Upper lobe of left lung (tissue), 6 donors: ENCODE measurements at regions not wholly inside any gene's neighbourhood (a gene's known extent, or its start where the extent isn't known, plus 50 kb on each side); places are given as distances from the start of the nearest gene placed in this dataset.

Experiments used
- ATAC-seq, 2 donors: fragments of 200-7000 bp; cut with Tn5 transposase; one replicate each; pipeline ENCODE4 v1.9.1; 2022; ENCODE audit warnings: mild to moderate bottlenecking in 2 of 2, moderate library complexity in 2 of 2; ENCODE audit not compliant: low FRiP score in 2 of 2
- DNase-seq, 2 donors: peaks; one replicate each; pipeline ENCODE4 v3.0.0-alpha.2; 2019 to 2020
- H3K27ac ChIP-seq, 4 donors: fragments of 200-600 bp; sonication (generic); one replicate each; pipeline ENCODE4 v1.5.1; 2016 to 2019
- H3K27me3 ChIP-seq, 4 donors: fragments of 200-600 bp; sonication (generic); one replicate each; pipeline ENCODE4 v1.5.1; 2017 to 2019
- H3K36me3 ChIP-seq, 4 donors: fragments of 200-600 bp; sonication (generic); one replicate each; pipeline ENCODE4 v1.5.1; 2016 to 2019
- H3K4me1 ChIP-seq, 4 donors: fragments of 200-600 bp; sonication (generic); one replicate each; pipeline ENCODE4 v1.5.1; 2018 to 2019
- H3K4me3 ChIP-seq, 4 donors: fragments of 200-600 bp; sonication (generic); one replicate each; pipeline ENCODE4 v1.5.1; 2017 to 2019; ENCODE audit warnings: mild to moderate bottlenecking in 2 of 4, moderate library complexity in 1 of 4
- H3K9me3 ChIP-seq, 4 donors: fragments of 200-600 bp; sonication (generic); one replicate each; pipeline ENCODE4 v1.5.1; 2018 to 2019
- EP300 ChIP-seq, 4 donors: sonication (generic); formaldehyde crosslinking; IDR thresholded peaks; one replicate each; pipeline ENCODE4 v1.5.1; 2017; ENCODE audit warnings: antibody characterized with exemption in 4 of 4, control low read depth in 2 of 4
- POLR2A ChIP-seq, 4 donors: fragments of 450-650 bp; IDR thresholded peaks; one replicate each; pipeline ENCODE4 v1.5.1; 2016 to 2017; ENCODE audit warnings: antibody characterized with exemption in 4 of 4, mild to moderate bottlenecking in 2 of 4
- POLR2AphosphoS5 ChIP-seq, 2 donors: sonication (generic); formaldehyde crosslinking; IDR thresholded peaks; one replicate each; pipeline ENCODE4 v1.5.1; 2017; ENCODE audit warnings: antibody characterized with exemption in 2 of 2
- WGBS, 2 donors: methylation state at CpG; one replicate each; pipeline ENCODE4 v1.1.5; 2017 to 2018; 5-methylcytosine and 5-hydroxymethylcytosine counted together
- TF ChIP-seq, protein P1 (sequence below), 6 experiments: fragments of 450-650 bp in 4 of 6; fragments of 200-600 bp in 2 of 6; sonication (generic) in 2 of 6; IDR thresholded peaks; one replicate each; pipeline ENCODE4 v1.5.1; 2016 to 2019; ENCODE audit warnings: antibody characterized with exemption in 6 of 6
- donor health status: DM: no; HTN: no; CAD: no; lungs with moderate emphysema.
- donor health status: DM: no; HTN: yes; CAD: no; lungs with severe emphysema.

DNA sequence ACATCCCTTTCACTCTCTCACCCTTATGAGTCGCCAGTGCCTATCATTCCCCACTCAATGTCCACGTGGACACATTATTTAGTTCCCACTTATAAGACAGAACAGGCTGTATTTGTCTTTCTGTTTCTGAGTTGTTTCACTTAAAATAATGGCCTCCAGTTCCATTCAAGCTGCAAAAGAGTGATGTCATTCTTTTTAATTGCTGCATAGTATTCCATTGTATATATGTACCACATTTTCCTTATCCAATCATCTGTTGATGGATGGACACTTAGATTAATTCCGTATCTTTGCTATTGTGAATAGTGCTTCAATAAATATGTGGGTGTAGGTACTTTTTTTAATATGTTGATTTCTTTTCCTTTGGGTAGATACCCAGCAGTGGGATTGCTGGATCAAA, 79.1 kb downstream of the ZNF365 start:
- Histone ChIP-seq H3K4me3 (no peak overlapping the region), H3K36me3 (no peaks in the 10 kb centered on the region), H3K27me3 (no peaks in the 10 kb centered on the region), H3K9me3 (no peaks in the 10 kb centered on the region), H3K27ac (no peak overlapping the region), H3K4me1 (peaks cover 10 to 11% (median 10%) of the 10 kb centered on the region in 4 donors)
- DNase-seq (no peak), ATAC-seq (no peak)
- TF ChIP-seq, protein P1, sequence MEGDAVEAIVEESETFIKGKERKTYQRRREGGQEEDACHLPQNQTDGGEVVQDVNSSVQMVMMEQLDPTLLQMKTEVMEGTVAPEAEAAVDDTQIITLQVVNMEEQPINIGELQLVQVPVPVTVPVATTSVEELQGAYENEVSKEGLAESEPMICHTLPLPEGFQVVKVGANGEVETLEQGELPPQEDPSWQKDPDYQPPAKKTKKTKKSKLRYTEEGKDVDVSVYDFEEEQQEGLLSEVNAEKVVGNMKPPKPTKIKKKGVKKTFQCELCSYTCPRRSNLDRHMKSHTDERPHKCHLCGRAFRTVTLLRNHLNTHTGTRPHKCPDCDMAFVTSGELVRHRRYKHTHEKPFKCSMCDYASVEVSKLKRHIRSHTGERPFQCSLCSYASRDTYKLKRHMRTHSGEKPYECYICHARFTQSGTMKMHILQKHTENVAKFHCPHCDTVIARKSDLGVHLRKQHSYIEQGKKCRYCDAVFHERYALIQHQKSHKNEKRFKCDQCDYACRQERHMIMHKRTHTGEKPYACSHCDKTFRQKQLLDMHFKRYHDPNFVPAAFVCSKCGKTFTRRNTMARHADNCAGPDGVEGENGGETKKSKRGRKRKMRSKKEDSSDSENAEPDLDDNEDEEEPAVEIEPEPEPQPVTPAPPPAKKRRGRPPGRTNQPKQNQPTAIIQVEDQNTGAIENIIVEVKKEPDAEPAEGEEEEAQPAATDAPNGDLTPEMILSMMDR (IDR thresholded peaks at IDR 0.05) = no peak
- TF ChIP-seq POLR2A (IDR thresholded peaks at IDR 0.05) = no peak
- no peak for TF ChIP-seq EP300 (IDR thresholded peaks at IDR 0.05)
- TF ChIP-seq POLR2AphosphoS5 (IDR thresholded peaks at IDR 0.05) = no peak
- 91 to 97% methylated on average over 3 of the region's 3 CpGs for WGBS, 2 donors

DNA sequence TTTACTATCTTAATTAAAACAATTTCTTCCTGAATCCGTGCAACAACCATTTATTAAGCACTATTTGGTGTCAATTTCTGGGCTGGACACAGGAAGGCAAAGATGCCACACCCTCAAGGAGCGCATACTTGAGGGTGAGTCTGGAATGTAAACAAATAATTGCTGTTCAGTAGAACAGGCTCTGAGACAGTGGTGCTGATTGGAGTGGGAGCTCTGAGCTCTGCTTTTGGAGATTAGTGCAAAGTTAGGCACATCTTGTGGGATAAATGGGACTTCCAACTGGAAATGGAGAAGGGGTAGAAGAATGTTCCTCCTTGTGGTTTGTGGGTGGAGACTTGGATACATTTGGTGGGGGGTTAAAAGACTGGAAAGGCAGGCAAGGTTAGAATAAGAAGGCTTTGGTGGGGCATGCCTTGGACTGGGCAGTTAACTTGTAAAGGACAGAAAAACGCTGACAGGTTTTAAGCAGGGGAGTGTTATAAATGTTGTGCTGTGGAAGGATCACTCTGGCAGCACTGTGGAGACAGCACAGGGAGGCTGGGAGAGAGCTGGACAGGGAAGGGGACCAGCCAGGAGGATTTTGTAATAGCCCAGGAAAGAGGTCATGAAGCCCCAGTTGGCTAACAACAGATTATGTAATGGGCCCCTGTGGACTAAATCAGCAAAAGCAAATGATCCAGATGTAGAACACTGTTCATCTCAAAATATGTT, 80.7 kb downstream of the ZNF365 start:
- Histone ChIP-seq H3K27me3 (no peaks in the 10 kb centered on the region), H3K4me1 (peaks cover 10 to 11% (median 10%) of the 10 kb centered on the region in 4 donors), H3K4me3 (no peak overlapping the region), H3K36me3 (no peaks in the 10 kb centered on the region), H3K9me3 (no peaks in the 10 kb centered on the region), H3K27ac (peak overlapping the region in 3 of 4 donors; percentile 12 to 52 (median 24))
- DNase-seq = peak in 1 of 2 donors; percentile 36
- peak; percentile 80 to 88 for ATAC-seq
- TF ChIP-seq EP300 (IDR thresholded peaks at IDR 0.05) = no peak
- no peak for TF ChIP-seq POLR2AphosphoS5 (IDR thresholded peaks at IDR 0.05)
- no peak for TF ChIP-seq POLR2A (IDR thresholded peaks at IDR 0.05)
- TF ChIP-seq, protein P1 (IDR thresholded peaks at IDR 0.05) = no peak
- WGBS, 2 donors = 36% methylated on average over 3 of the region's 3 CpGs

DNA sequence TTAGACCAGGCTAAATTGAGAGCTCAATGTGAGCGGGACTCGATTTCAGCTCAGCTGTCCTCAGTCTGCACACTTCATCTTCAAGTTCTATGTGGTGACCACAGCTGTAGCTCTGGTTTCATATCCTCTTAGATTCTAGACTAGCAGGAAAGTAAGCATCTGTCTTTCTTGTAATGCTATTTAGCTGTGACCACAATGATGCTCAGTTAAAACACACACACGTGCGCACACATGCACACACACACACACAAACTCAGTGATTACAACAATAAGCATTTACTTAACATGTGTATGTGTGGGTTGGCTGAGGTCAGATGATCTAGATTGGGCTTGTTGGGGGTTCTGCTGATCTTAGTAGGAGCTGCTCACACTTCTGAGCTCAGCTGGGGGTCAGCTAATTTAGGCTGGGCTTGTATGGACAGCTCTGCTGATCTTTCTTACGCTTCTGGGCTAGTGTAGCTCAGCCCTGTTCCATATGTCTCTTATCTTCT, 82.5 kb downstream of the ZNF365 start:
- Histone ChIP-seq H3K4me3 (no peak overlapping the region), H3K36me3 (no peaks in the 10 kb centered on the region), H3K9me3 (no peaks in the 10 kb centered on the region), H3K27me3 (no peaks in the 10 kb centered on the region), H3K4me1 (peaks cover 10 to 11% (median 10%) of the 10 kb centered on the region in 4 donors), H3K27ac (no peak overlapping the region)
- 80 to 82% methylated on average over 5 of the region's 5 CpGs for WGBS, 2 donors
- DNase-seq = no peak
- peak in 1 of 2 donors; percentile 37 for ATAC-seq
- TF ChIP-seq EP300 (IDR thresholded peaks at IDR 0.05) = no peak
- no peak for TF ChIP-seq POLR2AphosphoS5 (IDR thresholded peaks at IDR 0.05)

DNA sequence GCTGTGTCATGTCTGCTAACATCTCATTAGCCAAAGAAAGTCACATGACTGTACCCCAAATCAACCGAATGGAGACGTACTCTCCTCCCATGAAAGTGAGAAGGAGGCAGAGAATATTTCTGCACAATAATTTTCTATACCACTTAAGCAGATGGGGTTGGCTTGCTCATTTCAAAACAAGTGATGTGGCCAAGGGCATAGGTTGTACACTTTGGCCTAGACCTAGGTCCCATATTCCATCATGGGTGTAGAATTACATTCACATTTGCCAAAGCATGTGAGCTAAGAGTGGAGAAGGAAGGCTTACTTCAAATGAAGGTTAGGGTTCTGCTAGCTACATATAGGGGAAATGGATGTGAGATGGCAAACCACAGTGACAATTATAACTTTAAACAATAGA, 83.0 kb downstream of the ZNF365 start:
- peaks cover 10 to 11% (median 10%) of the 10 kb centered on the region in 4 donors for H3K4me1 ChIP-seq
- H3K4me3 ChIP-seq = no peak overlapping the region
- no peaks in the 10 kb centered on the region for H3K9me3 ChIP-seq
- WGBS, 2 donors = 71 to 77% methylated on average over 2 of the region's 2 CpGs
- H3K27ac ChIP-seq = no peak overlapping the region
- no peaks in the 10 kb centered on the region for H3K36me3 ChIP-seq
- TF ChIP-seq POLR2A (IDR thresholded peaks at IDR 0.05) (no peak), POLR2AphosphoS5 (IDR thresholded peaks at IDR 0.05) (no peak), EP300 (IDR thresholded peaks at IDR 0.05) (no peak)
- TF ChIP-seq, protein P1 (IDR thresholded peaks at IDR 0.05) = no peak
- no peak for DNase-seq
- ATAC-seq = no peak
- H3K27me3 ChIP-seq = no peaks in the 10 kb centered on the region

DNA sequence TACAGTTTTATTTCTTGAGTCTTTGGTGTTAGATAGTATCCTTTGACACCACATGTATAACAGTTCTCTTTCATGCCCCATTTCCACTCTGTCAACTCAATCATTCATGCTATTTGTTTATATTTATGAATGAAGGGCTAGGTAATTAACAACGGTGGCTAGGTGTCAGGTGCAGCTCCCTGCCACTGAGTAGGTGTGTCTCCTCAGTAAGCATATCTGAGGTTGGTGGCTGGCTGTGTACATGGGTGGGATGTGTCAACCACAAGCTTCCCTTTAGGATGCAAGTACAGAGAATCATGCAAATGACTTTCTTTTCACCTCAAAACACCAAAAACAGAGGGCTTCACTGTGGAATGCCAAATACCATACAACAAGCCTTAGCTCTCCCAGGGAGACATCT, 83.4 kb downstream of the ZNF365 start:
- Histone ChIP-seq H3K4me3 (no peak overlapping the region), H3K36me3 (no peaks in the 10 kb centered on the region), H3K4me1 (peaks cover 10 to 11% (median 10%) of the 10 kb centered on the region in 4 donors), H3K27me3 (no peaks in the 10 kb centered on the region), H3K27ac (no peak overlapping the region), H3K9me3 (no peaks in the 10 kb centered on the region)
- no peak for ATAC-seq
- TF ChIP-seq POLR2A (IDR thresholded peaks at IDR 0.05) (no peak), EP300 (IDR thresholded peaks at IDR 0.05) (no peak), POLR2AphosphoS5 (IDR thresholded peaks at IDR 0.05) (no peak)
- TF ChIP-seq, protein P1 (IDR thresholded peaks at IDR 0.05) = no peak
- no peak for DNase-seq
- WGBS, 2 donors = 43 to 57% methylated on average over 1 of the region's 1 CpG
